ENCODE measurements at regions not wholly inside any gene's neighbourhood (a gene's known extent, or its start where the extent isn't known, plus 50 kb on each side); places are given as distances from the start of the nearest gene placed in this dataset.
"Not testable (repeated sequence)": the region's sequence is repeated elsewhere in the genome, so short reads cannot be mapped to it uniquely, and the experiment has no call there.

DNA sequence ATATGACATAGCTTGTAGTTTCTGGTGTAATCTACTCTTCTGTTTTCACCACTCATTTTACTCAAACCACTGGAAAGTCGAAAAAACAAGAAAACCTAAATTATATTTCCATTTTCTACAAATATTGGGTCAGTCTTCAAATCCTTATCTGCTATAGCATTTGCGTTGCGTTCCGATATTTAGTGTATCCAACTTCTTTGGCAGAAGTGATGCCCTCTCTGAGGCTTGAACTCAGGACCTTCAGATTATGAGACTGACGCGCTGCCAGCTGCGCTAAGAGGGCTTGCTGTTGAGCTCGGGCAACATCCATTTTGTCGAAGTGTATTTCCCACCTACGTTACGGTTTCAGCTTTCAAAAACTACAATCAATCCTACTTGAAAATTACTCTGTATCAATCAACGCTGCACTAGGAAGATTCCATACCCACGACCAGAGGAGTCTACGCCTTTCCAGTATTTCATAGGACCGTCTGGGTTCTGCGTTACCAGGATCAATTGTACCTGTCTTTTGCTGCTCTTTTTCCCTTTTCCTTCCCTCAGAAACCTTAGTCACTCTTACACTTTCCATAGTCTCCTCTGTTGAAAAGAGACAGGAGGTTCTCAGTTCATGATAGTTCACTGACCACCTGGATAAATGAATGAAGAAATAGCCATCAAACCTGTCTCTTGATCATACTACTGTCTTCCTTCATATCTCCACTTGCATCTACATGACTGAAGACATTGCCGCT lies 140.5 kb upstream of the ZNF322 start:
- not testable (repeated sequence) for DNase-seq (ENCODE audit: low read depth, low spot score)

DNA sequence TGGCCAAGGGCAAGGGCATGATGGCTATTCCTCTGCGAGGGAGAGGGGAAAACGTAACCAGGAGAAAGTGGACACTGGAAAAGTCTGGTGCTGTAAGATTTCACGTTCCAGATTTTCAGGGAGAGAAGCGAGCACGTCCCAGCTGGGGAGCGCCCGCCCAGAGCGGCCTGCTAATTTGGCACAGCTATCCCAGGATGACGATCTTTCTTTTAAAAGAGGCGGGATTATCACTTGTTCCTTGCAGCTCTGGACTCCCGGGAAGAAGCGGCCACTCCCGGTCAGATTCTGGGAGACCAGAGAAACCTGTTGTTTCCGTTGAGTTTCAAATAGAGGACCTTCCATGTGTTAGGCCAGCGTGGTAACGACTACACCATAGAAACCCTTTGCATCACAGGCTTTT lies 144.2 kb upstream of the ZNF322 start:
- not testable (repeated sequence) for DNase-seq (ENCODE audit: low read depth, low spot score)

DNA sequence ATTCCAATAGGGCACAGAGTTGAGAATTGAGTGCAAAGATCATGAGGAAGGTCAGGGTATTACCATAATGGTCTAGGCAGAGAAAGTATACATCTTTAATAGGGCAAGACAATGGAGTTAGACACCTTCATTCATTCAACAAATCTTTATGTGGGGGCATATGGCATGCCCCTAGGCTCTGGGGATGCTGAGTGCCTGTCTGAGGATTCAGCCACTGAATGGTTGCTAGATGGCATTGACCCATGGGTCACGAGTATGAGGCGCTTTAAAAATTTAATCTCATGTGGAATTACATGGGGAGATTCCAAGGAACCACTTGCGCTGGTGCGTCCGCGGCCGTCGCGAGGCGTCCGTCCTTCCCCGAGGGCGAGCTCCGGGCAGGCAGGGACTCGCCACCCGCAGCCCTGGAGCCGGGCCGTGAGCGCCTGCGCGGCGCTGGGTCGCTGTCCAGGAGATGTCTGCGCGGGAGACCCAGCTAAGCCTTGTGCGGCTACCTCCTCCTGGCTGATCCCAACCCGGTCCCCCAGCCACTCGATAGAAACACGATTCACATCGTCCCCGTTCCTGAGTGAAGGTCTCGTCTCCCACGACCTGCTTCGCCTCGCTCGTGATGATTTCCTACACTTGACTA lies 152.1 kb upstream of the ZNF322 start:
- DNase-seq (ENCODE audit: low read depth, low spot score): not testable (repeated sequence)

DNA sequence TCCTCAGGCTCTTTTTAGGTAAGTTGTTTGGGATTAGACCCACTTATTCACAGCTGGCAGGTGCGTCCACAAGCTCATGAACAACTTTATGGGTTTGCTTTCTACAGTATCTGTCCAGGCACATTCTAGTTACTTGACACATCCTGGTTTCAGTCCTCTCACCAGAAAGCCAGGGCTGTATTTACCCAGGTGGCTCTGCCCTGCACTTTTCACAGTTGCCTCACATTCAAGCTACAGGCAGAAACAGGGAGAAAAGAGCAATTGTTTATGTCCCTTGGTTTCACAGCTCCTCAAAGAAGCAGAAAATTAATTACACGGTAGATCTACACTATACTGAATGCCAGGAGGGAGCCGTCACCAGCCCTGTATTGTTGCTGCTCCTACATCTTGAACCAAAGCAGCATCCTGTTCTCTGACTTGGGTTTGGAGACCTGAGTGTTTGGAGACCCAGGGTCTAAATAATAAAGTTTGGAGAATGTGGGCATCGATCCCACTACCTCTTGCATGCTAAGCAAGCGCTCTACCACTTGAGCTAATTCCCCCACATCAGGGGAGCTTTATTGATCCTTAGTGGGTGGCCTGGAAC lies 159.2 kb upstream of the ZNF322 start:
- DNase-seq (ENCODE audit: low read depth, low spot score): not testable (repeated sequence)

DNA sequence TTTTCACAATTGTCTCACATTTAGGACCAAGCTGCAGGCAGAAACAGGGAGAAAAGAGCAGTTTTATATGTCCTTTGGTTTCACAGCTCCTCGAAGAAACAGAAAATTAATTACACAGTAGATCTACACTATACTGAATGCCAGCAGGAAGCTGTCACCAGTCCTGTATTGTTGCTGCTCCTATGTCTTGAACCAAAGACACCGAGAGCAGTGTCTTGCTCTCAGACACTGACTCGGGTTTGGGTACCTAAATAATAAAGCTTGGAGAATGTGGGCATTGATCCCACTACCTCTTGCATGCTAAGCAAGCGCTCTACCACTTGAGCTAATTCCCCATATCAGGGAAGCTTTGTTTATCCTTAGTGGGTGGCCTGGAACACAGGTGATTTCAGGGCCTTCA lies 168.4 kb upstream of the ZNF322 start:
- DNase-seq (ENCODE audit: low read depth, low spot score): not testable (repeated sequence)

DNA sequence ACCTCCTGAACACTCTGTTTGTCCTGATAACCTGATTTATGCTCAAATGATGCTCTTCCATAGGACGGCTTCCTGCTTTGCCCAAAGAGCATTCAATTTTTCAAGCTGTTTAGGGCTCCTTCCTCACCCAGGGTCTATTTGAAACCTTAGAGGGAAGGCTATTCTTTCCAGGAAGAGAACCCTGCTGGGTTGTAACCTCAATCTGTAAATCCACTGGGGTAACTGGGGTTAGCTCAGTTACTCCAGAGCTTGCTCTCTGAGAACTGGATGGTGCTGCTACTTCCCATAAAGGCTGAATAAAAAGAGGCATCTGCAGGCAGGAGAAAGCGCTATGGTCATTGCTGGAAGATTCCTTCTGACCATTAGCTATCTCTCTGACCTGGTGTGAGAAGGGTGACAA lies 169.9 kb upstream of the ZNF322 start:
- DNase-seq (ENCODE audit: low read depth, low spot score): not testable (repeated sequence)

DNA sequence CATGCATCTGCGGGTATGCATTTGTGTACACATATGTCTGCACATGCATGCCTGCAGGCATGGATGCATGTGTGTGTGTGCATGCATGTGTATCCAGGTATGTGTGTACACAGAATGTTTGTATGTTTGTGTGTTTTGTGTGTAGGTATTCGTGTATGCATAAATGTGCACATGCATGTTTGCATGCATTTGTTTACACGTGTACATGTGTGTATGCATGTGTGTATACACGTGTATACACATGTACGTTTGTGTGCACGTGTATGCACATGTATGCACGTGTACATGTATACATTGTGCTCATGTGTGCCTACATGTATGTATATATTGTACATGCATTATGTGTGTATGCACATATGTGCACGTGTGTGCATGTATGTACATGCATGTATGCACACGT lies 171.4 kb upstream of the ZNF322 start:
- DNase-seq (ENCODE audit: low read depth, low spot score): not testable (repeated sequence)

DNA sequence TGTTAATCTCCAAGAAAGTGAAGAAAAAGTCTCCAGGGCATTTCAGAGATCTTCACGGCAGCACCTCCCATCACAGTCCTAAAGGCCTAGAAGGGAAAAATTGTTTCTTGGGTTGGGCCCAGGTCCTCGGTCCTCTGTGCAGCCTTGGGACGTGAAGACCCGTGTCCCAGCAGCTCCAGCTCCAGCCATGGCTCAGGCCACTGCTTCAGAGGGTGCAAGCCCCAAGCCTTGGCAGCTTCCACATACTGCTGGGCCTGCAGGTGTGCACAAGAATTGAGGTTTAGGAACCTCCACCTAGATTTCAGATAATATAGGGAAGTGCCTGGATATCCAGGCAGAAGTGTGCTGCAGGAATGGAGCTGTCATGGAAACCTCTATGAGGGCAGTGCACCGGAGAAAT lies 176.2 kb upstream of the ZNF322 start:
- DNase-seq (ENCODE audit: low read depth, low spot score): not testable (repeated sequence)

DNA sequence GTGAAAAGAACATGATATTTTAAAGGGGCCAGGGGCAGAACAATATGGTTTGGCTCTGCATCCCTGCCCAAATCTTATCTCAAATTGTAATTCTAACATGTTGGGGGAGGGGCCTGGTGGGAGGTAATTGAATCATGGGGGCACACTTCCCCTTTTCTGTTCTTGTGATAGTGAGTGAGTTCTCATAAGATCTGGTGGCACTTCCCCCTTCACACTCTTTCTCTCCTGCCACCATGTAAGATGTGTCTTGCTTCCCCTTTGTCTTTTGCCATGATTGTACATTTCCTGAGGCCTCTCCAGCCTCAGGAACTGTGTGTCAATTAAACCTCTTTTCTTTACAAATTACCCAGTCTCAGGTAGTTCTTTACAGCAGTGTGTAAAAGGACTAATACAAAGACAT lies 177.1 kb upstream of the ZNF322 start:
- DNase-seq (ENCODE audit: low read depth, low spot score): not testable (repeated sequence)

DNA sequence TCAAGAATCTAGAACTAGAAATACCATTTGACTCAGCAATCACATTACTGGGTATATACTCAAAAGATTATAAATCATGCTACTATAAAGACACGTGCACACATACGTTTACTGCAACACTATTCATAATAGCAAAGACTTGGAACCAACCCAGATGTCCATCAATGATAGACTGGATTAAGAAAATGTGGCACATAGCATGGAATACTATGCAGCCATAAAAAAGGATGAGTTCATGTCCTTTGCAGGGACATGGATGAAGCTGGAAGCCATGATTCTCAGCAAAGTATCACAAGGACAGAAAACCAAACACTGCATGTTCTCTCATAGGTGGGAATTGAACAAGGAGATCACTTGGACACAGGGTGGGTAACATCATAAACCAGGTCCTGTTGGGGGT lies 185.3 kb upstream of the ZNF322 start:
- not testable (repeated sequence) for DNase-seq (ENCODE audit: low read depth, low spot score)

DNA sequence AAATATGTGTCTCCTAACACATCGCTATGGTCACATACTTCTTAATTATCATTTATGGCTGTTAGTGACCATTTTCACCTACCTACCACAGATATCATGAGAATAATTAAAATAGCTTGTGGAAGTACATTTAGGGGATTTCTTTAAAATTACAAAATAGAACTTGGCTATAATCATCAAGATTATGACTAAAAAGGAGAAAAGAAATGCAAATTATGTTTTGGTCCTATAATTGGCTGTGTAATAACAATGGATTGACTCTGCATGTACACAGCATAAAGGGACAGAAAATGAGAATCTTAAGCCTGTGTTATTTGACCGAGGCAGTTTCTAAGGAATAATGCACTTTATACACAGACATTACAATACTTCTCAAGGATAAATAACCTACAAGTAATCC lies 197.7 kb upstream of the ZNF322 start:
- DNase-seq (ENCODE audit: low read depth, low spot score): not testable (repeated sequence)

DNA sequence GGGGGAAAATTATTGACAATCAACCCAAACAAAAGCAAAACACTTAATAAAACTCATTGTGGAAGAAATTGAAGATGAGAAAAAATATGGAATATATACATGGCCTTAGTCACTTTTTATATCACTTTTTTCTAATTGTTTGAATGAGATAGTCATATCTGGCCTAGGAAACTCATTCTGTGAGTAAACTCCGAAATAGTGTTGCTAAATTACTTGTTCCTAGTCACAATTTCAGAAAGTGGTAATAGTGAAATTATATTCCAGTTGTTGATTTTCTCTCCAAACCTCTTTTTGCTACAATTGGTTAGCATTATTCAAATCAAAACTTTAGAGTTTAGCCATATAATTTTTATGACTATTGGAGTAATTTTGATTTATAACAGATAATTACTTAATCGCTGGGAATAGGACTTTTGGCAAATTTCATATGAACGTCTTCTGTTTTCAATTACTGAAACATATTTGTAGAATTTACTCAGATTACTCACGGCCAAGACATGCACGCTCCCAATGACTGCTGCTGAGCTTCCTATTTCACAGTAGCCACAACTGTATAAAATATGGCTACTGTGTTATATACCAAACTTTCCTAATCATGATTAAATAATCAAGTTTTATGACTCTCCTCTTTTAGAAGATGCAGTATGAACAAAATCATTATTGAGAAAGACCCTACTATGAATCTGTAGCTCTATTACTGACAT lies 199.7 kb upstream of the ZNF322 start:
- not testable (repeated sequence) for DNase-seq (ENCODE audit: low read depth, low spot score)

DNA sequence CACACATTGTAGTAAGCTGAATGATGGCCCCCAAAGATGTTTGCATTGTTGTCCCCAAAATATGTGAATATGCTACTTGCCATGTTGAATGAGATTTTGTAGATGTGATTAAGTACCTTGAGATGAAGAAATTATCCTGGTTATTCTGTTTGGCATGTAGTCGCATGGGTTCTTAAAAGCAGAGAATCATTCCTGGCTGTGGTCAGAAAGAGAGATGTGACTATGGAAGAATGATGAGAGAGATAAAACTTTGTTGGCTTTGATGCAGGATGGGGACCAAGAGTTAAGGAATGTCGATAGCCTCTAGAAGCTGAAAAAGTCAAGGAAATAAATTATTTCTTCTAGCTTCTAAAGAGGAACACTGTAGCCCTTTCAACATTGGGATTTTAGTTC lies 200.2 kb upstream of the ZNF322 start:
- not testable (repeated sequence) for DNase-seq (ENCODE audit: low read depth, low spot score)

DNA sequence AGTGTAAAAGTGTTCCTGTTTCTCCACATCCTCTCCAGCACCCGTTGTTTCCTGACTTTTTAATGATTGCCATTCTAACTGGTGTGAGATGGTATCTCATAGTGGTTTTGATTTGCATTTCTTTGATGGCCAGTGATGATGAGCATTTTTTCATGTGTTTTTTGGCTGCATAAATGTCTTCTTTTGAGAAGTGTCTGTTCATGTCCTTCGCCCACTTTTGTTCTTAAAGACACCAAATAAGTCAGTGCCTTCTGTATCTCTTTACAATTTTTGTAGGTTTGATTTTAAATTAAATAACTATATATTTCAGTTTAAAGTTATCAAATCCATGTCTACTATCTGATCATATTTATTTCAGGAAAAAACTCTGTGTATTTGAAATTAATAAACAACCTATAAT lies 202.4 kb upstream of the ZNF322 start:
- DNase-seq (ENCODE audit: low read depth, low spot score): not testable (repeated sequence)

DNA sequence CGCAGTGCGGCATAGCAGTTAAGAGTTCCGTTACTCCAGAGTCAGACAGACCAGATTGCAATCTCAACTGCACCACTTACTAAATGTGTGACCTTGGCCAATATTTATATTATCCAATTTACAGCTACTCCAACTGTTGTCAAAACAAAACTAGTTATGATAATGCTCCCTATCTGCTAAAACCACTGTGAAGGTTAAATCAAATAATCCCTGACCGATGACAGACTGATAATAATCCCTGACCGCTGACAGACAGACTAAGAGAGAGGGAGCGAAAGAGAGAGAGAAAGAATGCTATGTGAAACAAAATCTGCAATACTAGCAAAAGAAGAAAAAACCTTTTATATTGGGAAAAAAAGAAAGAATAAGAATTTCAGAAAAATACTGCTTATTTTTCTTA lies 204.1 kb upstream of the ZNF322 start:
- DNase-seq (ENCODE audit: low read depth, low spot score): not testable (repeated sequence)

DNA sequence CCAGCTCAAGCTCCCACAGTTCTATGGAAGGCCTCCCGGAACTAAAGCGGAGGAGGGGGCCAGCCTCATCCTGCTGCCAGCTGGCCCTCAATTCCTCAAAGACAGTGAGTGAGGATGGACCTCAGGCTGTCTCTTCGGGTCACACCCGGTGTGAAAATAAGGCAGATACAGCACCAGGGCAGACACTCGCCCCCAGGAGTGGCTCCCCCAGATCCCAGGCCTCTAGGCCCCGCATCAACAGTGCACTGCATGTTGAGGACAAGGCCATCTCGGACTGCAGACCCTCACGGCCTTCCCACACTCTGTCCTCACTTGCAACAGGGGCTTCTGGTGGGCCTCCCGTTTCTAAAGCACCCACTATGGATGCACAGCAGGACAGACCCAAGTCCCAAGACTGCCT lies 239.2 kb upstream of the ZNF322 start:
- DNase-seq (ENCODE audit: low read depth, low spot score): not testable (repeated sequence)

DNA sequence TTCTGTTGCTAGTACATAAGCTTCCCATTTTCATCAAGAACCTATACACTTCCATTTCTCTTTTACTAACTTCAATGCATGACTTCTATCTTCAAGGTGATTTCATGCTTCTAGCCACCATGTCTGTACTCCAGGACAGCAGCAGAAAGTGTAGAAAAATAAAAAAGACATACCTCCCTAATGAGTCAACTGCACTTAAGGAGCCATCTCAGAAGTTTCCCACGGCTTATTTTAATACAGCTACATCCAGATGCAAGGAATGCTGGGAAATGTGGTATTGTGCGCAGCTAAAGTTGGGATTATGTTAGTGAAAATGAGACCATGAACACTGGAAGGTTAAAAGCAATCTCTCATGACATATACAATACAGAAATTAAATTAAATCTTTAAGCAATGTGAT lies 264.7 kb upstream of the ZNF322 start:
- peak; percentile 67 for DNase-seq (ENCODE audit: low read depth, low spot score)

DNA sequence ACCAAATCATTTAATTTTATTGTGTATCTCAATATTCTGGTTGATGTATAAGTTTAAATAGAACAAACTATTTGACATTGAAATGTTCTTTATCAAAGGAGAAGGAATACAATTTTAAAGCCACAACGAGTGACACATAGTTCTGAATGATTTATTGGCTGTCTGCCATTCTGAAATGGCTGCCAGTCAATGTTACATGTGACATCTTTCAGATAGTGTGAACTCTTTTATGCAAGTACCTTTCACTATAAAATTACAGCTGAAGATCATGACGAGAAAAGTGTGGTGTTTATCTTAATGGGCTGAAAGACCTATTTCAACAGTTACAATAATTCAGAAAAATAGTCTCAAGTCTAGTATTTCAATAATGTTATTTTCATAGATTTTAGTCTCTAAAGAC lies 268.6 kb upstream of the ZNF322 start:
- not testable (repeated sequence) for DNase-seq (ENCODE audit: low read depth, low spot score)

DNA sequence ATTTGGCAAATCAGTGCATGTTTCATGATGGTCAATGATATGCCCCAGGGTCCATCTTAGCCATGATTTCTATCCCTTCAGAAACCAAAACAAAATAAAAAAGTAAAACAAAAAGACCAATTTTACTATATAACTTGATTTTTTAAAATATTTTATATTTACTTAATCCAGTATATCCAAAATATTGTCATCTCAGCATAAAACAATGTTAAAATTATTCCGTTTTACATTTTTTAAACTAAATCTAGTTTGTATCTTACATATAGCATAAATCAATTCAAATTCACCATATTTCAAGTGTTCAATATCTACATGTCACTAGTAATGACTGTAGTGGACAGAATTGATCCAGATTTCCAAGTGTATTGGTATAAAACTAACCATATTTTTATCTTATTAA lies 277.7 kb upstream of the ZNF322 start:
- DNase-seq (ENCODE audit: low read depth, low spot score): not testable (repeated sequence)

DNA sequence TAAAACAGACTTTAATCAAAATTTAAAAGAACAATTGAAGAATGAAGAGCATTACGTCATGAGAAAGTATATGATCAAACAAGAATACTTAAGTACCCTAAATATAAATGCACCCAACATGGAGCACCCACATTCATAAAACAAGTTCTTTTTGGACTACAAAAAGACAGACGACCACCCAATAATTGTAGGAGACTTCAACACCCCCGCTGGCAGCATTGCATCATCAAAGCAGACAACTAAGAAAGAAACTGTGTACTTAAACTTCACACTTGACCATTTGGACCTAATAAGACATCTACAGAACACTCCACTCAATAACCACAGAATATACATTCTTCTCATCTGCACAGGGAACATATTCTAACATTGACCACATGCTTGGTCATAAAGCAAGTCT lies 291.7 kb upstream of the ZNF322 start:
- DNase-seq (ENCODE audit: low read depth, low spot score): not testable (repeated sequence)

DNA sequence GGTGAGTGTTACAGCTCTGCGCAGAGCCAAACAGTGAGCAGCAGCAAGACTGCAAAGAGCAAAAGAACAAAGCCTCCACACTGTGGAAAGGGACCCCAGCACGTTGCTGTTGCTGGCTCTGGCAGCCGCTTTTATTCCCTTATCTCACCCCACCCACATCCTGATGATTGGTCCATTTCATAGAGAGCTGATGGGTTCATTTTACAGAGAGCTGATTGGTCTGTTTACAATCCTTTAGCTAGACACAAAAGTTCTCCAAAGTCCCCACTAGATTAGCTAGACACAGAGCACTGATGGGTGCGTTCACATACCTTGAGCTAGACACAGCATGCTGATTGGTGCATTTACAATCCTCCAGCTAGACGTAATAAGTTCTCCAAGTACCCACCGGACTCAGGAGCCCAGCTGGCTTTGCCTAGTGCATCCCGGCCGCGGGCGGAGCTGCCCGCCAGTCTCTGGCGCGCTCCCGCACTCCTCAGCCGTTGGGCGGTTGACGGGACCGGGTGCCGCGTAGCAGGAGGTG lies 291.4 kb upstream of the PRSS16 start:
- peak; percentile 71 for DNase-seq (ENCODE audit: low read depth, low spot score)

DNA sequence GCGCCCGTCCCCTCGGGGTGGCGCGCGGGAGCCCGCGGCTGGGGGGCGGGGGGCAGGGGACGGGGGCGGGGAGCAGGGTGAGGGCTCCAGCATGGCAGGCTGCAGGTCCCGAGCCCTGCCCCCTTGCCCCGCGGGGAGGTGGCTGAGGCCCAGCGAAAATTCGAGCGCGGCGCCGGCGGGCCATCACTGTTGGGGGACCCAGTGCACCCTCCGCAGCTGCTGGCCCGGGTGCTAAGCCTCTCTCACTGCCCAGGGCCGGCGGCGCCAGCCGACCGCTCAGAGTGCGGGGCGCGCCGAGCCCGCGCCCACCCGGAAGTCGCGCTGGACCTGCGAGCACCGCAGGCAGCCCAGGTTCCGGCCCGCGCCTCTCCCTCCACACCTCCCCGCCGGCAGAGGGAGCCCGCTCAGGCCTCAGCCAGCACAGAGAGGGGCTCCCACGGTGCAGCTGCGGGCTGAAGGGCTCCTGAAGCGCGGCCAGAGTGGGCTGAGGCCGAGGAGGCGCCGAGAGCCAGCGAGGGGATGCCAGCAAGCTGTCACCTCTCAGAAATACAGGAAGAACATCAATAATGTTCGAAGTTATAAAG lies 290.8 kb upstream of the PRSS16 start:
- peak; percentile 87 for DNase-seq (ENCODE audit: low read depth, low spot score)
